ENCODE measurements at regions not wholly inside any gene's neighbourhood (a gene's known extent, or its start where the extent isn't known, plus 50 kb on each side); places are given as distances from the start of the nearest gene placed in this dataset.

DNA sequence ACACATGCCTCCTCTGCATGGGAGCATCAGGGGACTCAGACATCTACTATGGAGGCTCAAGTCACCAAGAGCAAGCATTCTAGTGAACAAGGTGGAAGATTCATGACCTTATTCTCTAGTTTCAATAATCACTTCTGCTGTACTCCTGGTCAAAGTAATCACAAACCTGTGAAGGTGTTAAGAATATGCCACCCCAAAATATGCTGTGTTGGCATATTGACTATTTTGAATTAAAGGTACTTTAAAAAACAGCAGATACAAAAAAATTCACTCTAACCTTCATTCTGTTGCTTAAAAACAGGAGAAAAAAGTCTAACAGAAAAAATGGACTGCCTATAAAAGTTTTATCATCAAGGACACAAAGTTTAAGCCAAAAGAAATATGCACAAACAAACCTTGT, 607.8 kb upstream of the TYRP1 start:
- no peaks in the 10 kb centered on the region for H3K36me3 ChIP-seq (ENCODE audit: insufficient read depth, low read length)
- H3K4me3 ChIP-seq (ENCODE audit: low read depth, low read length, poor library complexity, severe bottlenecking), result no peak overlapping the region
- H3K4me1 ChIP-seq (ENCODE audit: insufficient read depth, low read length, poor library complexity, severe bottlenecking), result no peaks in the 10 kb centered on the region
- no peak overlapping the region for H3K27ac ChIP-seq (ENCODE audit: low read depth, low read length, poor library complexity, severe bottlenecking)
- no peaks in the 10 kb centered on the region for H3K9me3 ChIP-seq (ENCODE audit: low read length)
- CTCF ChIA-PET (ENCODE audit: unreplicated experiment), result no interaction called here
- H4K20me1 ChIP-seq (ENCODE audit: insufficient read depth, low read length), result no peaks in the 10 kb centered on the region
- intact Hi-C loops (cut with micrococcal nuclease; ENCODE audit: unreplicated experiment), result no loop called here
- H3K4me2 ChIP-seq (ENCODE audit: low read length), result no peak overlapping the region
- no peak overlapping the region for H2AFZ ChIP-seq (ENCODE audit: low read length)
- no peaks in the 10 kb centered on the region for H3K79me2 ChIP-seq (ENCODE audit: insufficient read depth, low read depth, low read length)
- DNase-seq (ENCODE audit: low spot score), result no peak
- no TSS peak for BruUV-seq (replicated peaks)
- no peak for TF ChIP-seq EZH2phosphoT487 (IDR thresholded peaks at IDR 0.05; ENCODE audit: borderline replicate concordance, low read depth, low read length)
- no peak for TF ChIP-seq CTCF (conservative IDR thresholded peaks at IDR 0.05; ENCODE audit: low read length)
- no peaks in the 10 kb centered on the region for H3K9me2 ChIP-seq (ENCODE audit: insufficient read depth, low read length)
- POLR2A ChIA-PET, result no interaction called here

DNA sequence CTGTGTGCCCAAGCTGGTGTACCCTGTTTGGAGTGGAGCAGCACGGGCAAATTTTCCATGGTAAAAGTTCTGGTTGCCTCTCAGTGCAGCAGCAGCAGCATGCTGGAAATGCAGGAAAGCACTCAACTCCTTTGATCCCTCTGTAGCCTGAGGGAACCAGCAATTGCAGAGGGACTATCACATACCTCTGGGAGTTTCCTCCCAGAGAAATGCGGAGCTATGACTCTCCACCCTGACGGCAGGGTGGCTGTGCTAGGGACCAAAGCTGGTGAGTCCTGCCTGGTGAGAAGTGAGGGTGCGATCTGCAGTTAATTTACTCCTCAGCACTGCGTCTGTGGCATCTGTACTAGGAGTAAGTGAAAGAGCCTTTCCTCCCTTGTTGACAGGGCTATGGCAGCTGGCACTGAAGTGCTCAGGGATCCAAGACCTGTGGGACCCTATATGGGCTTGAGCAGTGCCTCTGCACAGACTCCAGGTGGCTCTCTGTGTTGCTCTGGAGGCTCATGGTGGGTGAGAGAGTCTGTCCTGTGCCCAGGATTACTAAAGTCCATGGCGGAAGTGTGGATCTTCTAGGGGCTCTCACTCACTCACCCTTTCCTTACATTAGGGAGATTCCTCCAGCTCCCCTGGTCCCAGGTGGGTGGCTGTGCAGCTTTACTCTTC, 601.2 kb upstream of the TYRP1 start:
- H2AFZ ChIP-seq (ENCODE audit: low read length), result no peak overlapping the region
- no peaks in the 10 kb centered on the region for H3K4me1 ChIP-seq (ENCODE audit: insufficient read depth, low read length, poor library complexity, severe bottlenecking)
- no peak for DNase-seq (ENCODE audit: low spot score)
- H3K9me3 ChIP-seq (ENCODE audit: low read length), result no peaks in the 10 kb centered on the region
- no TSS peak for BruUV-seq (replicated peaks)
- no peaks in the 10 kb centered on the region for H3K79me2 ChIP-seq (ENCODE audit: insufficient read depth, low read depth, low read length)
- H3K27ac ChIP-seq (ENCODE audit: low read depth, low read length, poor library complexity, severe bottlenecking), result no peak overlapping the region
- ChIA-PET POLR2A (no interaction called here), CTCF (ENCODE audit: unreplicated experiment) (no interaction called here)
- TF ChIP-seq EZH2phosphoT487 (IDR thresholded peaks at IDR 0.05; ENCODE audit: borderline replicate concordance, low read depth, low read length) (no peak), CTCF (conservative IDR thresholded peaks at IDR 0.05; ENCODE audit: low read length) (no peak)
- H3K9me2 ChIP-seq (ENCODE audit: insufficient read depth, low read length), result no peaks in the 10 kb centered on the region
- intact Hi-C loops (cut with micrococcal nuclease; ENCODE audit: unreplicated experiment), result no loop called here
- no peak overlapping the region for H3K4me2 ChIP-seq (ENCODE audit: low read length)
- H3K4me3 ChIP-seq (ENCODE audit: low read depth, low read length, poor library complexity, severe bottlenecking), result no peak overlapping the region
- H3K36me3 ChIP-seq (ENCODE audit: insufficient read depth, low read length), result no peaks in the 10 kb centered on the region
- H4K20me1 ChIP-seq (ENCODE audit: insufficient read depth, low read length), result no peaks in the 10 kb centered on the region

GRCh38 chr9:12094046-12094445, 599.1 kb upstream of the TYRP1 start:
- Histone ChIP-seq H3K36me3 (ENCODE audit: insufficient read depth, low read length) (no peaks in the 10 kb centered on the region), H4K20me1 (ENCODE audit: insufficient read depth, low read length) (no peaks in the 10 kb centered on the region), H2AFZ (ENCODE audit: low read length) (no peak overlapping the region), H3K9me2 (ENCODE audit: insufficient read depth, low read length) (no peaks in the 10 kb centered on the region), H3K27ac (ENCODE audit: low read depth, low read length, poor library complexity, severe bottlenecking) (no peak overlapping the region), H3K4me3 (ENCODE audit: low read depth, low read length, poor library complexity, severe bottlenecking) (no peak overlapping the region), H3K79me2 (ENCODE audit: insufficient read depth, low read depth, low read length) (no peaks in the 10 kb centered on the region), H3K4me1 (ENCODE audit: insufficient read depth, low read length, poor library complexity, severe bottlenecking) (no peaks in the 10 kb centered on the region), H3K4me2 (ENCODE audit: low read length) (no peak overlapping the region), H3K9me3 (ENCODE audit: low read length) (no peaks in the 10 kb centered on the region)
- BruUV-seq (replicated peaks), result no TSS peak
- POLR2A ChIA-PET, result no interaction called here
- no peak for TF ChIP-seq CTCF (conservative IDR thresholded peaks at IDR 0.05; ENCODE audit: low read length)
- TF ChIP-seq EZH2phosphoT487 (IDR thresholded peaks at IDR 0.05; ENCODE audit: borderline replicate concordance, low read depth, low read length), result no peak
- intact Hi-C loops (cut with micrococcal nuclease; ENCODE audit: unreplicated experiment), result no loop called here
- no peak for DNase-seq (ENCODE audit: low spot score)
- CTCF ChIA-PET (ENCODE audit: unreplicated experiment), result no interaction called here

Data from OCI-LY7 (cell line).